ENCODE measurements at regions not wholly inside any gene's neighbourhood (a gene's known extent, or its start where the extent isn't known, plus 50 kb on each side); places are given as distances from the start of the nearest gene placed in this dataset.
A peak's percentile ranks its signal among the peaks of the same experiment; 100 is the strongest.

- DNase-seq (ENCODE audit: low read depth in 2 of 2): no peak
These were observed 237.0 kb upstream of the SLC14A2 start for GRCh38 chr18:45378308-45378707.

- no peak for DNase-seq (ENCODE audit: low read depth in 2 of 2)
These were observed 236.3 kb upstream of the SLC14A2 start for GRCh38 chr18:45378933-45379332.

DNA sequence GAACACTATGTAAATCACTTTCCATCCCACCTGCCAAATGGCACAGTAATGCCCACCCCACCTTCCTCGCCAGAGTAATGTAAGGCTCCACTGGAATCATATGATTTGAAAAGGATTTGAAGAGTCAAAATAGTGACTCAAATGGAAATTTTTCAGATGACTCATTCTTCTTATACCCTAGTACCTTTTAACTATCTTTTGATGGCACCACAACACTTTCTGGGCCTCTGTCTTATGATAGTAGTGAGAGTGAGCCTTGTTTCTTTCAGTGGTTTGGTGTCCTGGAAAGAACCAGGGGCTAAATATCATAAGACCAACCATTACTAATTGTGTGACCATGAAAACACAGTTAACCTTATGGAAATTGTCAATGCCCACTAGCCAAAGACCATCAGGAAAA is 235.4 kb upstream of the SLC14A2 start:
- DNase-seq (ENCODE audit: low read depth in 2 of 2): no peak

- DNase-seq (ENCODE audit: low read depth in 2 of 2): no peak
These were observed 234.0 kb upstream of the SLC14A2 start for GRCh38 chr18:45381282-45381681.

- no peak for DNase-seq (ENCODE audit: low read depth in 2 of 2)
These were observed 232.0 kb upstream of the SLC14A2 start for GRCh38 chr18:45383228-45383627.

- DNase-seq (ENCODE audit: low read depth in 2 of 2): peak in 1 of 2 donors; percentile 3
These were observed 230.9 kb upstream of the SLC14A2 start for GRCh38 chr18:45384137-45384961.

- no peak for DNase-seq (ENCODE audit: low read depth in 2 of 2)
These were observed 230.3 kb upstream of the SLC14A2 start for GRCh38 chr18:45384962-45385315.

DNA sequence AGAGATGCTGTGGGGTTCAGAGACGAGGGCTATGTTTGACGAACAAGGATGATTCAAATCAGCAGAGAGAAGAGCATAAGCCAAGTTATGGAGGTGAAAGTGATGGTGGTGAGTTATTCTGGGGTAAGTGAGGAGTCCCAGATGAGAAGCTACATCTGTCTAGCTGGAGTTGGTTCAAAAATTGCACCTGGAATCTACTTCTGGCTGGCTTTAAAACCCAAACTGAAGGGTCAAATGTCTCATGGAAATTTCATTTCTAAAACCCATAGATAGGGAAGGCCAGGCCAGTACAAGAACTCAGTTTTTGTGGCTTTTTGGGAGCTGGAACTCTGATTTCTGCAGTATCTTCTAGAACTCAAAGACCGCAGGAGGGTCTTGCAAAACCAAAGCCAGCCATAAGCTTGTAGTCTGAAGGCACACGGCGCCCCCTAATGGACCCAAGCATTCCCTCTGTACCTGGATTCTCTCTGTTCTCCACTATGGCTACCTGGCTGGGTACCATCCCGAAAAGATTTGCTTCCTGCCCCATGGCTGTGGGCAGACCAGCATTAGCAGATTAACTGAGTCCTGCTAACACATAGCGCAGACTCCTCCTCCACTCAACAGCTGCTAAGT is 229.1 kb upstream of the SLC14A2 start:
- DNase-seq (ENCODE audit: low read depth in 2 of 2): no peak

DNA sequence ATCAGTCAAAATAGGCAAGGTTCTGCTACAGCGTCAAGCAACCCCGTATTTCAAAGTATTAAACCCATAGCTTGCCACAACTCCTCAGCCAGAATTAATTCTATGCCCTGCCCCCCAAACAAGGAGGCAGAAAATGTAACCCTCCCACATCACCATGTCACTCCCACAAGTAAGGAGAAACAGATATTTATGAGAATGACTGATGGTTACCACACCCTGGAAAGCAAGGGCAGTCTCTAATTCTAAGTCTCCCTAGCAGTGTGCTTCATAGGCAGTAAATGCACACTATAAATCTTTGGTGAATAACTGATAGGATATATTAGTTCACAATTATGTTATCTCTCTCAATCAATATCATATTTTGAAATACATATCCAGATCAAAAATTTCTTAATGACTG is 228.0 kb upstream of the SLC14A2 start:
- DNase-seq (ENCODE audit: low read depth in 2 of 2): no peak

- DNase-seq (ENCODE audit: low read depth in 2 of 2): no peak
These were observed 216.8 kb upstream of the SLC14A2 start for GRCh38 chr18:45398448-45398847.

DNA sequence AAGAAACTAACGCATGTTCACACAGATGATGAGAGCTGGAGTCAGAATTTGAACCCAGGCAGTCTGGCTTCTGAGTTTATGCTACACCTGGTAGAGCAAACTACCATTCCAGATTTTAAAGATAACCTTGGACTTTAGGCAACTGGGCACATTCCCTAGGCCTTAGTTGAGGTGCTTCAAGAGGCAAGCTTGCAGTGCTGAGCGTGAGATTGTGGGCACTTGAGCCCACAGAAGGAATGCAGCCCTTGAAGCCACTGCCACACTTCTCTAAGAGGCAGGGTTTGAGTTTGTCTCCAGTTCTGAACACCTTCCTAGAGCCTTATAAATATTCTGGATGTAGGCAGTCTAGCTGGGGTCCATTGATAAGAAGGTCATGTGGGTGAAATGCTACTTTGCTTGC is 216.1 kb upstream of the SLC14A2 start:
- DNase-seq (ENCODE audit: low read depth in 2 of 2): no peak

GRCh38 chr18:45399643-45400042 is 215.6 kb upstream of the SLC14A2 start:
- no peak for DNase-seq (ENCODE audit: low read depth in 2 of 2)

DNA sequence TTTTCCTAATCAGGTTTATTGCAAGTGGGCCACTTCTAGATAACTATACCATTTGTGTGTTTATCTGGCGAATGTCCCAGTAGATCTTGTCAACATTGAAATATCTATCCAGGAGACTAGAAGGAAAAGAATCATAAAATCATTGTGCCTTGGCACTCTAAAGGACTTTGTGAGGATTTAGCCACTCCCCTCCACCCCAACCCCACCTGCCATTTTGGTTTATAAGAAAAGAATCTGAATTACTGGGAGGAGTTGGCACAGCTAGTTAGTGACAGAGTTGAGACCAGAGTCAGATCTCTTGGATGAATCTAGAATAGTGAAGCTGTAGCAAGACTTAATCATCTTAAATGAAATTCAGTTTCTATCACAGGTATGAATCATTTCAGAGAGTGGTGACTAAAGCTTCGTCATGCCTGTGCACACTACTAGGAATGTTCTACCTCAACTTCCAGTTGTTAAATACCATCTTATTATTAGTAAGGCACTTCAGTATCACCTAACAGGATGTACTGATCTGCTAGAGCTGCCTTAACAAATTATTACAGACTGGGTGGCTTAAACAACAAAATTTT is 212.7 kb upstream of the SLC14A2 start:
- DNase-seq (ENCODE audit: low read depth in 2 of 2): no peak

DNA sequence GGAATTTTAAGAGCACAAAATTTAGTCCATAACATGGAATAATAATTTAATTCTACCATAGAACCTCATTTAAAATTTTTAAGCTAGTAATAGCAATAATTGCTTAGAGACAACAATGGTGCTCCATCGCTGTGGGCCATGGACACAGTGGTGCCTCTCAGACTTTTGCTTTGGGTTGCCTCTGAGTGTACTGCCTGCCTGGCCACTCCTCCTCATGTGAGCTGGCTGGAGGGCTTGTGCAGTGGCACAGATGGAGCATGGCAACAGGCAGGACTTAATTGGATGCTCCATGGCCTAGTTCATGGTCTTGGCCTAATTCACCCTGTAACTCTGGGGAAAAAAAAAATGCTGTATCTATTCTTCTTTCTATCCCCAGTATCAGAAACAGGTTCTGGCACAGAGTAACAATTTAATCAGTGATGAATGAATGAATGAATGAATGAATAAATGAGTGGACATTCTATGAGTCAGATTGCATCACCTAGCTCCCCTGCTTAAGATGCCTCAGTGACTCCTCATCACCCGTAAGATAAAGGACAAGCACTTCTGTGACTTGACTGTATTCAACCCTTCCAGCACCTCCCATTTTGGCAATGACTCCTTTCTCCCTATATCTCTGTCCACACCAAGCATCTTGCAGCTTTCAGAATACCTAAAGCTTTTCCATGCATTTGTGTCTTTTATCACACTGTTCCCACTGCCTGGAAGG is 211.8 kb upstream of the SLC14A2 start:
- DNase-seq (ENCODE audit: low read depth in 2 of 2): no peak

GRCh38 chr18:45408218-45408617 is 207.1 kb upstream of the SLC14A2 start:
- DNase-seq (ENCODE audit: low read depth in 2 of 2): no peak

DNA sequence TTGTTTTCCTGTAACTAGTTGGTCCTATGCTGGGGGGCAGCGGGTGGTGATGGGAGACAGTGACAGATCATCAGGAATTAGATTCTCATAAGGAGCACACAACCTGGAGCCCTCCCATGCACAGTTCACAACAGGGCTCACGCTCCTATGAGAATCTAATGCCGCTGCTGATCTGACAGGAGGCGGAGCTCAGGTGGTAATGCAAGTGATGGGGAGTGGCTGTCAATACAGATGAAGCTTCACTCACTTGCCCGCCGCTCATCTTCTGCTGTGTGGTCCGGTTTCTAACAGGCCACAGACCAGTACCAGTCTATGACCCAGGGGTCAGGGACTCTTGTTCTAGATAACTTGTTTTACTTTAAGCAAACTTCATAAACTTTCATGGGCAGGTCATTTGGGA is 205.3 kb upstream of the SLC14A2 start:
- no peak for DNase-seq (ENCODE audit: low read depth in 2 of 2)

GRCh38 chr18:45412577-45412976 is 202.7 kb upstream of the SLC14A2 start:
- no peak for DNase-seq (ENCODE audit: low read depth in 2 of 2)

DNA sequence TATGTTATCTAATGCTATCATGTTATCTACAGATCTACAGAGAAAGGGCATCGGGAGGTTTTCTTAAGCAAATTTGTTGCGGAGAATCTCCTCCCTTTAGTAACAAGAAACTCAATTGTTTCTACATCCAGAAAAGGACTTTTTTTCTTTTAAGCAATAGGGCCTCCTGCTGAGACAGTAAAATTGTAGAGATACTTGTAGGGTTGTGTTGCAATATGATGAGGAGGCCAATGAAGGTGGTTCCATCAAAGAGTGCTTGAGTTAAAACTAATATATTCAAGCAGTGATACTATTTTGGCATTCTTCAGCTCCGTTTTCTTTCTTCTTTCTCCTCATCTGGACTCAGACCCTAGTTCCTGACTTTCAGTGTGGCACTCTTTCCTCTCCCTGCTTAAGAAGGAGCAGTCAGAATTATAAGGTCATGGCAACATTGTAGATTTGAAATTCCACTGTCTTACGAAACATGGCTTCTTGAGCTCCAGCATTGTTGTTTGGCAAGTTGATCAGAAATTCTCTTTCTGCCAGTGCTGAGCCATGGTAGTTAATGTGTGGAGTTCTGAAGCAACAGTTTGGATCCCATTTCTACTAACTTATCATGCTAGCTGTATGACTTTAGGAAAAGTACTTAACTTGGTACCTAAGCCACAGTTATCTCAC is 202.0 kb upstream of the SLC14A2 start:
- DNase-seq (ENCODE audit: low read depth in 2 of 2): no peak

- no peak for DNase-seq (ENCODE audit: low read depth in 2 of 2)
These were observed 199.7 kb upstream of the SLC14A2 start for GRCh38 chr18:45415614-45416013.

DNA sequence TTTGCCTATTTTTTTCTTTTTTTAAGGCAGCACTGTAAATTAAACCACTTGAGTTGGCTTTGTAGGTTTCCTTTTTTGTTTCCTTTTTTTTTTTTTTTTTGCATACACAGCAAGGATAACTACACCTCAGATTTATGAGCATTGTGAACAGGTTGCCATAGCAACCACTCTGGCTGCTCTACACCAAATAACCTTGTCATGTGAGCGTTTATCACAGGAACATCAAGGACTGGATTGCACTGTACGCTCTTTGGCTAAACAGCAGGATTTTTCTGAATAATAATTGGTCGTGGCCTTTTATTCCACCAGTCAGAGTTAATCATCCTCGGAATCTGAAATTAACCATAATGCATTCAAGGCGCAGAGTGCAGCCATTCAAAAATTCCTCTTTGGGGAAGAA is 199.1 kb upstream of the SLC14A2 start:
- no peak for DNase-seq (ENCODE audit: low read depth in 2 of 2)

- no peak for DNase-seq (ENCODE audit: low read depth in 2 of 2)
These were observed 197.9 kb upstream of the SLC14A2 start for GRCh38 chr18:45417392-45417791.

DNA sequence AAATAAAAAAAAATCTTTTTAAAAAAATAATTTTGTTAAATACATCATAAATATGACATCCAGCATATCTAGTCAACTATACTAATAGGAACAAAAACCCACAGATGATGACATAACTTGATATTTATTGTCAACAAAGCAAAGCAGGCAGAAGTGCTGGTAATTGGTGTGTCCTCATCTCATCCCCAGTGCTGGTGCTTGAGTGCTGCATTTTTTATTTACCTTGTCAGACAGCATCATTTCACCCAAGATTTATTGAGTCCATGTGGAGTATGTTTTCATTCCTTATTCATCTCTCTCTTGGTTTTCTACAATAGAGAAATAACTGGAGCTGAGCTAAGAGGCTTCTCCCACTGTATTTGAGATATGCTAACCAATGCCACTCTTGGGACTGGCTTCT is 191.6 kb upstream of the SLC14A2 start:
- DNase-seq (ENCODE audit: low read depth in 2 of 2): no peak

Measured in activated CD8-positive, alpha-beta memory T cell treated with anti-CD3 and anti-CD28 coated beads for 4 hours (primary cell).